Transverse colon (tissue), 3 donors: ENCODE measurements at regions not wholly inside any gene's neighbourhood (a gene's known extent, or its start where the extent isn't known, plus 50 kb on each side); places are given as distances from the start of the nearest gene placed in this dataset.

ENCODE experiments used
- EP300 ChIP-seq: sonication (generic); formaldehyde crosslinking; IDR thresholded peaks from one replicate; pipeline ENCODE4 v1.6.1; 2017; ENCODE audit warnings: antibody characterized with exemption, low read depth
- POLR2A ChIP-seq: fragments of 450-650 bp; IDR thresholded peaks from one replicate; pipeline ENCODE4 v1.6.1; 2016; ENCODE audit warnings: antibody characterized with exemption, mild to moderate bottlenecking, moderate library complexity
- TF ChIP-seq, protein P1 (sequence below), 5 experiments: fragments of 200-600 bp in 3 of 5; fragments of 450-650 bp in 2 of 5; sonication (generic) in 3 of 5; IDR thresholded peaks; 1 replicate in 2 of 5; 2 replicates in 3 of 5; pipeline ENCODE4 v1.5.1; 2016 to 2017; ENCODE audit warnings: antibody characterized with exemption in 5 of 5, inconsistent platforms in 3 of 5, mild to moderate bottlenecking in 2 of 5, moderate library complexity in 1 of 5

DNA sequence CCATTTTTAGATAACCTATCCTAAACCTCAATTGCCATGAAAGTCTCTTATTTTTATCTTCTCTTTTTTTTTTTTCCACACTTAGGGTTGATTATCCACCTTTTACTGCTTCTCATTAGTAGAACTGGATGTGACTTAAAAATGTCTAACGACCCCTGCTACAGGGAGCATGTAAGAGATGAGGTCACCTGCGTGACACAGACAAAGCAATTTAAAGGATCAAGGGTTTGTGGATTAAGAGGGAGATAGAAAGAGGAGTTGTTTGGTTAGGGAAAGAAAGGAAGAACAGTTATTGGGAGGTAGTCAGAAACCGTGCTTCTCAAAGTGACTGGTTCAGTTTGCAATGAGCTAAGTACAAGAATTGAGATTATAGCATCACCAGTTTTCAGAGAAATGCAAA lies 239.1 kb downstream of the ALX1 start:
- TF ChIP-seq, protein P1, sequence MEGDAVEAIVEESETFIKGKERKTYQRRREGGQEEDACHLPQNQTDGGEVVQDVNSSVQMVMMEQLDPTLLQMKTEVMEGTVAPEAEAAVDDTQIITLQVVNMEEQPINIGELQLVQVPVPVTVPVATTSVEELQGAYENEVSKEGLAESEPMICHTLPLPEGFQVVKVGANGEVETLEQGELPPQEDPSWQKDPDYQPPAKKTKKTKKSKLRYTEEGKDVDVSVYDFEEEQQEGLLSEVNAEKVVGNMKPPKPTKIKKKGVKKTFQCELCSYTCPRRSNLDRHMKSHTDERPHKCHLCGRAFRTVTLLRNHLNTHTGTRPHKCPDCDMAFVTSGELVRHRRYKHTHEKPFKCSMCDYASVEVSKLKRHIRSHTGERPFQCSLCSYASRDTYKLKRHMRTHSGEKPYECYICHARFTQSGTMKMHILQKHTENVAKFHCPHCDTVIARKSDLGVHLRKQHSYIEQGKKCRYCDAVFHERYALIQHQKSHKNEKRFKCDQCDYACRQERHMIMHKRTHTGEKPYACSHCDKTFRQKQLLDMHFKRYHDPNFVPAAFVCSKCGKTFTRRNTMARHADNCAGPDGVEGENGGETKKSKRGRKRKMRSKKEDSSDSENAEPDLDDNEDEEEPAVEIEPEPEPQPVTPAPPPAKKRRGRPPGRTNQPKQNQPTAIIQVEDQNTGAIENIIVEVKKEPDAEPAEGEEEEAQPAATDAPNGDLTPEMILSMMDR (IDR thresholded peaks at IDR 0.05): no peak
- TF ChIP-seq POLR2A (no peak), EP300 (no peak)
